Upper lobe of left lung (tissue), 6 donors: ENCODE measurements at regions not wholly inside any gene's neighbourhood (a gene's known extent, or its start where the extent isn't known, plus 50 kb on each side); places are given as distances from the start of the nearest gene placed in this dataset.

ENCODE experiments used
- ATAC-seq, 2 donors: fragments of 200-7000 bp; cut with Tn5 transposase; one replicate each; pipeline ENCODE4 v1.9.1; 2022; ENCODE audit warnings: mild to moderate bottlenecking in 2 of 2, moderate library complexity in 2 of 2; ENCODE audit not compliant: low FRiP score in 2 of 2
- DNase-seq, 2 donors: peaks; one replicate each; pipeline ENCODE4 v3.0.0-alpha.2; 2019 to 2020
- H3K27ac ChIP-seq, 4 donors: fragments of 200-600 bp; sonication (generic); one replicate each; pipeline ENCODE4 v1.5.1; 2016 to 2019
- H3K27me3 ChIP-seq, 4 donors: fragments of 200-600 bp; sonication (generic); one replicate each; pipeline ENCODE4 v1.5.1; 2017 to 2019
- H3K36me3 ChIP-seq, 4 donors: fragments of 200-600 bp; sonication (generic); one replicate each; pipeline ENCODE4 v1.5.1; 2016 to 2019
- H3K4me1 ChIP-seq, 4 donors: fragments of 200-600 bp; sonication (generic); one replicate each; pipeline ENCODE4 v1.5.1; 2018 to 2019
- H3K4me3 ChIP-seq, 4 donors: fragments of 200-600 bp; sonication (generic); one replicate each; pipeline ENCODE4 v1.5.1; 2017 to 2019; ENCODE audit warnings: mild to moderate bottlenecking in 2 of 4, moderate library complexity in 1 of 4
- H3K9me3 ChIP-seq, 4 donors: fragments of 200-600 bp; sonication (generic); one replicate each; pipeline ENCODE4 v1.5.1; 2018 to 2019
- EP300 ChIP-seq, 4 donors: sonication (generic); formaldehyde crosslinking; IDR thresholded peaks; one replicate each; pipeline ENCODE4 v1.5.1; 2017; ENCODE audit warnings: antibody characterized with exemption in 4 of 4, control low read depth in 2 of 4
- POLR2A ChIP-seq, 4 donors: fragments of 450-650 bp; IDR thresholded peaks; one replicate each; pipeline ENCODE4 v1.5.1; 2016 to 2017; ENCODE audit warnings: antibody characterized with exemption in 4 of 4, mild to moderate bottlenecking in 2 of 4
- POLR2AphosphoS5 ChIP-seq, 2 donors: sonication (generic); formaldehyde crosslinking; IDR thresholded peaks; one replicate each; pipeline ENCODE4 v1.5.1; 2017; ENCODE audit warnings: antibody characterized with exemption in 2 of 2
- WGBS, 2 donors: methylation state at CpG; one replicate each; pipeline ENCODE4 v1.1.5; 2017 to 2018; 5-methylcytosine and 5-hydroxymethylcytosine counted together
- TF ChIP-seq, protein P1 (sequence below), 6 experiments: fragments of 450-650 bp in 4 of 6; fragments of 200-600 bp in 2 of 6; sonication (generic) in 2 of 6; IDR thresholded peaks; one replicate each; pipeline ENCODE4 v1.5.1; 2016 to 2019; ENCODE audit warnings: antibody characterized with exemption in 6 of 6
- donor health status: DM: no; HTN: no; CAD: no; lungs with moderate emphysema.
- donor health status: DM: no; HTN: yes; CAD: no; lungs with severe emphysema.

DNA sequence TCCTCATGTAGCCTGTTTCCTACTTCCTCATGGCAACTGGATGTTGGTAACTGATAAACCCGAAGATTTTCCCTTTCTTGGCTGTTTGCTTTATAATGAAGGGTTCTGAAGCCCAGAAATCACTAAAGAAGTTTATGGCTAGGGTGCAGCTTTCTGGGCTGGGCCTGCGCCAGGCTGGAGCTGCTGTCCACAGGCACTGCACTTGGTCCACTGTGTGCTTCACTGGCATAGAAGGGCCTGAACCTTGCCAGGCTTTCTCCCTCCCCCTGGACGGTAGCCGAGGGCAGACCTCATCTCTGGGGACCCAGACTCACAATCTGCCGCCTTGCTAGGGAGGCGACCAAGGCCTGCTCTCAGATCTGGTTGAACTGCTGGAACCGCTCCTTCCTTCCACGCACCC, 133.3 kb upstream of the SPRED2 start:
- H3K27ac ChIP-seq, result no peak overlapping the region
- no peaks in the 10 kb centered on the region for H3K36me3 ChIP-seq
- no peaks in the 10 kb centered on the region for H3K4me1 ChIP-seq
- TF ChIP-seq POLR2A (IDR thresholded peaks at IDR 0.05) (no peak), EP300 (IDR thresholded peaks at IDR 0.05) (no peak), POLR2AphosphoS5 (IDR thresholded peaks at IDR 0.05) (no peak)
- TF ChIP-seq, protein P1, sequence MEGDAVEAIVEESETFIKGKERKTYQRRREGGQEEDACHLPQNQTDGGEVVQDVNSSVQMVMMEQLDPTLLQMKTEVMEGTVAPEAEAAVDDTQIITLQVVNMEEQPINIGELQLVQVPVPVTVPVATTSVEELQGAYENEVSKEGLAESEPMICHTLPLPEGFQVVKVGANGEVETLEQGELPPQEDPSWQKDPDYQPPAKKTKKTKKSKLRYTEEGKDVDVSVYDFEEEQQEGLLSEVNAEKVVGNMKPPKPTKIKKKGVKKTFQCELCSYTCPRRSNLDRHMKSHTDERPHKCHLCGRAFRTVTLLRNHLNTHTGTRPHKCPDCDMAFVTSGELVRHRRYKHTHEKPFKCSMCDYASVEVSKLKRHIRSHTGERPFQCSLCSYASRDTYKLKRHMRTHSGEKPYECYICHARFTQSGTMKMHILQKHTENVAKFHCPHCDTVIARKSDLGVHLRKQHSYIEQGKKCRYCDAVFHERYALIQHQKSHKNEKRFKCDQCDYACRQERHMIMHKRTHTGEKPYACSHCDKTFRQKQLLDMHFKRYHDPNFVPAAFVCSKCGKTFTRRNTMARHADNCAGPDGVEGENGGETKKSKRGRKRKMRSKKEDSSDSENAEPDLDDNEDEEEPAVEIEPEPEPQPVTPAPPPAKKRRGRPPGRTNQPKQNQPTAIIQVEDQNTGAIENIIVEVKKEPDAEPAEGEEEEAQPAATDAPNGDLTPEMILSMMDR (IDR thresholded peaks at IDR 0.05), result no peak
- DNase-seq, result peak in 1 of 2 donors; percentile 37
- H3K9me3 ChIP-seq, result no peaks in the 10 kb centered on the region
- H3K27me3 ChIP-seq, result no peaks in the 10 kb centered on the region
- no peak overlapping the region for H3K4me3 ChIP-seq
- ATAC-seq, result peak in 1 of 2 donors; percentile 45
- WGBS, 2 donors, result 89% methylated on average over 1 to 8 of the region's 8 CpGs

DNA sequence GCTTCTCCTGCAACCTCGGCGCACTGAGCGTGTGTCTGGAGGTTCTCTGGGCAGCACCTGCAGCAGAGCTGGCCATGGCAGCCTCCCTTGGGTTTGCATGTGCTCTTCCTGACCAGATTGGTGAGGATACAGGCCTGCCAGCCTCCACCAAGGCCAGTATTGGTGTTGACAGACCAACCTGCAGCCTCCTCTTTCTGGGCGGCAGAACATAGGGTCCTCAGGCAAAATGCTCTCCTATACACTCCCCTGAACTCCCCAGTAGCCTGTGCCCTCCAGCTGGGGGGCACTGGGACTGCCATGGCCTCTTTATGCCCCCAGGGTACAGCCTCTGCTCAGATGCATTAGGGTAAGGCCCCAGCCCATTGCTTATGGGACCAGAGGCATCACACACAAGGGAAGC, 131.9 kb upstream of the SPRED2 start:
- Histone ChIP-seq H3K9me3 (no peaks in the 10 kb centered on the region), H3K36me3 (no peaks in the 10 kb centered on the region), H3K4me3 (no peak overlapping the region), H3K4me1 (no peaks in the 10 kb centered on the region), H3K27me3 (no peaks in the 10 kb centered on the region), H3K27ac (no peak overlapping the region)
- TF ChIP-seq, protein P1 (IDR thresholded peaks at IDR 0.05), result no peak
- TF ChIP-seq EP300 (IDR thresholded peaks at IDR 0.05) (no peak), POLR2A (IDR thresholded peaks at IDR 0.05) (no peak), POLR2AphosphoS5 (IDR thresholded peaks at IDR 0.05) (no peak)
- DNase-seq (no peak), ATAC-seq (no peak)
- 95 to 100% methylated on average over 3 to 4 of the region's 4 CpGs for WGBS, 2 donors

DNA sequence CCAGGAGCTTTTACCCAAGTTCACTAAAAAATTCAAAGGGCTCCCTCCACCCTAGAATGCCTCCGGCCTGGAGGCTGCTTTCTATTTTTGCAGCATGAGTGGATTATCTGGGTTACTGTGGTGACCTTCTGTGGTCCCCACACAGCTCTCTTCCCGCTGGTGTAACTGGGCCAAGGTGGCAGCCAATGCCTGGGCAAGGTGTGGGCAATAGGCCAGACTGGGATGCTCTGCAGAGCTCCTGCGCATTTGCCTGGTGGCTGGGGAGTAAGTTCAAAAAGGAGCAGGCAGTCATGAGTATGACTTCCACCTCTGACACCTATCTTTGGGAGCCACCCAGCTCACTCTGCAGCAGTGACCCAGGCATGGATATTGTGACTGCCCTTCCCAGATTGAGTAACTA, 130.5 kb upstream of the SPRED2 start:
- H3K36me3 ChIP-seq, result no peaks in the 10 kb centered on the region
- H3K9me3 ChIP-seq, result no peaks in the 10 kb centered on the region
- H3K27ac ChIP-seq, result no peak overlapping the region
- 72 to 81% methylated on average over 2 to 3 of the region's 3 CpGs for WGBS, 2 donors
- no peak overlapping the region for H3K4me3 ChIP-seq
- no peak for DNase-seq
- no peak for TF ChIP-seq POLR2AphosphoS5 (IDR thresholded peaks at IDR 0.05)
- no peak for TF ChIP-seq EP300 (IDR thresholded peaks at IDR 0.05)
- TF ChIP-seq, protein P1 (IDR thresholded peaks at IDR 0.05), result no peak
- TF ChIP-seq POLR2A (IDR thresholded peaks at IDR 0.05), result no peak
- no peak for ATAC-seq
- no peaks in the 10 kb centered on the region for H3K4me1 ChIP-seq
- no peaks in the 10 kb centered on the region for H3K27me3 ChIP-seq

- TF ChIP-seq POLR2AphosphoS5 (IDR thresholded peaks at IDR 0.05), result no peak
- no peak for TF ChIP-seq POLR2A (IDR thresholded peaks at IDR 0.05)
- no peak for TF ChIP-seq EP300 (IDR thresholded peaks at IDR 0.05)
- TF ChIP-seq, protein P1 (IDR thresholded peaks at IDR 0.05), result no peak
- Histone ChIP-seq H3K4me3 (no peak overlapping the region), H3K9me3 (no peaks in the 10 kb centered on the region), H3K27ac (no peak overlapping the region), H3K4me1 (no peaks in the 10 kb centered on the region), H3K36me3 (no peaks in the 10 kb centered on the region), H3K27me3 (no peaks in the 10 kb centered on the region)
- 73 to 78% methylated on average over 9 of the region's 9 CpGs for WGBS, 2 donors
- no peak for ATAC-seq
- no peak for DNase-seq
Observed at GRCh38 chr2:65558743-65559142, 126.3 kb upstream of the SPRED2 start.
